ENCODE measurements at regions not wholly inside any gene's neighbourhood (a gene's known extent, or its start where the extent isn't known, plus 50 kb on each side); places are given as distances from the start of the nearest gene placed in this dataset.

DNA sequence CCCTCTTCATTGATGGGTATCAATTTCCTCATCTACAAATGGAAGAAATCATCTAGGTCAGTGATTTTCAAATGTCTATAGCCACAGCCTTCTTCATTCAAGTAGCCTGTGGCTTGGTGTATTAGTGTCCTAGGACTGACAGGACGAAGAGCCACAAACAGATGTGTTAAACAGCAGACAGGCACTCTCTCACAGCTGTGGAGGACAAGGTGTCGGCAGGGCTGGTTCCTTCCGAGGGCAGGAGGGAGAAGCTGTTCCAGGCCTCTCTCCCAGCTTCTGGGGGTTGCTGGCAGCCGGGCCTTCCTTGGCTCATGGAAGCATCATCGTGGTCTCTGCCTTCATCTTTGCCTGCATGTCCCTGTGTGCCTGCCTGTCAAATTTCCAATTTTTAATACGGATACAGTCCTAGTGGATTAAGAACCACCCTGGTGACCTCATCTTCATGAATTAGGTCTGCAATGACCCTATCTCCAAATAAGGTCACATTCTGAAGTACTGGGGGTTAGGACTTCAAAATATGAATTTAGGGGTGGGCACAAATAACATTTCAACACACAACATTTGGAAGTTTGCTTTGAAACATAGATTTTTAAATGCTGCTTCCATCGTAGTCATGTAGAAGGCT, 86.5 kb downstream of the PTGR3 start:
- POLR2A ChIA-PET (ENCODE audit: low non-redundant PET): no interaction called here
- CTCF ChIA-PET: no interaction called here
- DNase-seq (ENCODE audit: low spot score): no peak
- H3K27ac ChIP-seq: no peak overlapping the region
- TF ChIP-seq, protein P1, sequence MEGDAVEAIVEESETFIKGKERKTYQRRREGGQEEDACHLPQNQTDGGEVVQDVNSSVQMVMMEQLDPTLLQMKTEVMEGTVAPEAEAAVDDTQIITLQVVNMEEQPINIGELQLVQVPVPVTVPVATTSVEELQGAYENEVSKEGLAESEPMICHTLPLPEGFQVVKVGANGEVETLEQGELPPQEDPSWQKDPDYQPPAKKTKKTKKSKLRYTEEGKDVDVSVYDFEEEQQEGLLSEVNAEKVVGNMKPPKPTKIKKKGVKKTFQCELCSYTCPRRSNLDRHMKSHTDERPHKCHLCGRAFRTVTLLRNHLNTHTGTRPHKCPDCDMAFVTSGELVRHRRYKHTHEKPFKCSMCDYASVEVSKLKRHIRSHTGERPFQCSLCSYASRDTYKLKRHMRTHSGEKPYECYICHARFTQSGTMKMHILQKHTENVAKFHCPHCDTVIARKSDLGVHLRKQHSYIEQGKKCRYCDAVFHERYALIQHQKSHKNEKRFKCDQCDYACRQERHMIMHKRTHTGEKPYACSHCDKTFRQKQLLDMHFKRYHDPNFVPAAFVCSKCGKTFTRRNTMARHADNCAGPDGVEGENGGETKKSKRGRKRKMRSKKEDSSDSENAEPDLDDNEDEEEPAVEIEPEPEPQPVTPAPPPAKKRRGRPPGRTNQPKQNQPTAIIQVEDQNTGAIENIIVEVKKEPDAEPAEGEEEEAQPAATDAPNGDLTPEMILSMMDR (conservative IDR thresholded peaks at IDR 0.05; ENCODE audit: low read depth): no peak

- ChIA-PET POLR2A (ENCODE audit: low non-redundant PET) (no interaction called here), CTCF (no interaction called here)
- DNase-seq (ENCODE audit: low spot score): no peak
- TF ChIP-seq, protein P1 (conservative IDR thresholded peaks at IDR 0.05; ENCODE audit: low read depth): no peak
- H3K27ac ChIP-seq: no peak overlapping the region
Observed at GRCh38 chr18:75121266-75121665, 87.7 kb downstream of the PTGR3 start.

DNA sequence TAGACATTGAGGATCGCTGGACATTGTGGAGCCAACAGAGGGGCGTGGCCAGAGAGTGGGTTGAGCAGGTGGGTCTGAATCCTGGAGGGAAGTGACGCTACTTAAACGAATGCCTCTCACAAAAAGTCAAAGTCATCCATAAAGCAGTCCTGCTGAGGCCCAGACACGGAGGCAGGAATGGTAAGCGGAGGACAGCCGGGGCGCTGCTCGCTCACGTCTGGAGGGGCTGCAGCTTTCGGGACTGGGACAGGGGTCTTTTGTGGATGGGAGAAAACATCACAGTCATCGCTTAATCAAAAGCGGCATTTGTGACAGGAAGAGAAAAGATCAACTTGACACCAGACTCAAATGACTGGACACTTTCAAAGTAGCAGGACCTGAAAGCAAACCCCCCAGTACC, 88.4 kb downstream of the PTGR3 start:
- H3K27ac ChIP-seq: no peak overlapping the region
- CTCF ChIA-PET: no interaction called here
- no peak for DNase-seq (ENCODE audit: low spot score)
- POLR2A ChIA-PET (ENCODE audit: low non-redundant PET): no interaction called here
- TF ChIP-seq, protein P1 (conservative IDR thresholded peaks at IDR 0.05; ENCODE audit: low read depth): no peak

DNA sequence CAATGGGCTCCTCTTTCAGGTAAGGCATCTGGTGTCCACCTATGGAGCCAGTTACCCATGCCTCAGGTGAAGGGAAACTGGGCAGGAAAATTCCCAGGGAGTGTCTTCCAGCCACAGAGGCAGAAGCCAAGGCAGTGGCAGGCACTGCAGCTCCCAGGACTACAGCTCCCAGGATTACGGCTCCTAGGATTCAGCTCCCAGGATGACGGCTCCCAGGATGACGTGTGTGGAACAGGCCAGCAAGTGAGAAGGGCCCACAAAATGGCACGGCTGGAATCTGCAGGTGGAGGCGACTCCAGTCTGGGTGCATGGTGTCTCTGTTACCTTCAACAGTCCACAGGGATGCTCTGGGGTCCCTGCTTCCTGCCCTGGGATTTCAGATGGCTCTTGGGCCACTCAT, 92.1 kb downstream of the PTGR3 start:
- no peak overlapping the region for H3K27ac ChIP-seq
- ChIA-PET CTCF (no interaction called here), POLR2A (ENCODE audit: low non-redundant PET) (no interaction called here)
- TF ChIP-seq, protein P1 (conservative IDR thresholded peaks at IDR 0.05; ENCODE audit: low read depth): no peak
- no peak for DNase-seq (ENCODE audit: low spot score)

DNA sequence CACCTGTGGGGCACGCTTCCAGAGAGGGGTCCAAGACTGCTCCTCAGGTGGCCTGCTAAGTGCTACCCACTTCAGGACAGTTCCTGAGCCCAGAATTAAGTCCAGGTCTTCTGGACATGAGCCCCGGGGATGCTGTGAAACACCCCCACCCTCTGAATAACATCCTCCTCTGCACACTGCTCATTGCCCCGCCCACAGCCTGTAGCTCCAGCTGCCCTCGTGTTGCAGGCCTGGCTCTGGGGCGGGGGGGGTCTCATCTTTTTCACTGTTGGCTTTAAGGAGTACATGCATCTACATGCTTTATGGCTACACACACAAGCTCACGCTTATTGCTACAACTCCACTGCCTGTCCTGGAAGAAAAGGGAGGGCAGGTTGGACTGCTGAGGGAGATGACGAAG, 92.8 kb downstream of the PTGR3 start:
- POLR2A ChIA-PET (ENCODE audit: low non-redundant PET): no interaction called here
- CTCF ChIA-PET: interaction anchor here (0.7 kb wide), 1 partner anchor 43 kb away, joined by 3 read pairs; no protein-coding TSS in a partner anchor
- no peak for DNase-seq (ENCODE audit: low spot score)
- TF ChIP-seq, protein P1 (conservative IDR thresholded peaks at IDR 0.05; ENCODE audit: low read depth): no peak
- H3K27ac ChIP-seq: no peak overlapping the region

DNA sequence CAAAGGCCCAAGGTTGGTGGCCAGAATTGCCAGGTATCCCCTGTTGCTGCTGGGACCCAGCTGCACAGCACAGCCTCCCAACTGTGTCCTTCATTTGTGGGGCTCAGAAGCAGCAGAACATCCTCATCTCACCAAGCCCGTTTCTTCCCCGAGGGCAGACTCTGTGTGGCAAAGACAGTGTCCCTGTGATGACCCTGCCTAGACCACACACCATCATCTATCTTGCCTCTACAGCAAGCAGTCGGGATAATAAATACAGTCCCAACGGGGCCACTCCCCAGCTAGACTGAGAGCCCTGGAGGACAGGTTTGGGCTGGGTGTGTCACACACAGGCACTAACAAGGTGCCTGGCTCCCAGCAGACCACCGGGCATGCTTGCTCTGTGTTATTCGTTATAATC, 93.4 kb downstream of the PTGR3 start:
- no peak for DNase-seq (ENCODE audit: low spot score)
- CTCF ChIA-PET: no interaction called here
- TF ChIP-seq, protein P1 (conservative IDR thresholded peaks at IDR 0.05; ENCODE audit: low read depth): no peak
- POLR2A ChIA-PET (ENCODE audit: low non-redundant PET): no interaction called here
- H3K27ac ChIP-seq: no peak overlapping the region
